Neural progenitor cell (in vitro differentiated cells): ENCODE measurements at regions not wholly inside any gene's neighbourhood (a gene's known extent, or its start where the extent isn't known, plus 50 kb on each side); places are given as distances from the start of the nearest gene placed in this dataset.

Experiments
- EZH2 ChIP-seq: fragments of 200-600 bp; sonication (generic); IDR thresholded peaks from 2 replicates; pipeline ENCODE4 v1.6.1; 2017; ENCODE audit warnings: antibody characterized with exemption, mild to moderate bottlenecking, moderate library complexity
- EZH2phosphoT487 ChIP-seq: fragments of 200-600 bp; sonication (generic); IDR thresholded peaks from 2 replicates; pipeline ENCODE4 v1.6.1; 2017; ENCODE audit warnings: antibody characterized with exemption
- TF ChIP-seq, protein P1 (sequence below): fragments of 200-600 bp; sonication (generic); IDR thresholded peaks from 2 replicates; pipeline ENCODE4 v1.5.1; 2017; ENCODE audit warnings: antibody characterized with exemption, mild to moderate bottlenecking

DNA sequence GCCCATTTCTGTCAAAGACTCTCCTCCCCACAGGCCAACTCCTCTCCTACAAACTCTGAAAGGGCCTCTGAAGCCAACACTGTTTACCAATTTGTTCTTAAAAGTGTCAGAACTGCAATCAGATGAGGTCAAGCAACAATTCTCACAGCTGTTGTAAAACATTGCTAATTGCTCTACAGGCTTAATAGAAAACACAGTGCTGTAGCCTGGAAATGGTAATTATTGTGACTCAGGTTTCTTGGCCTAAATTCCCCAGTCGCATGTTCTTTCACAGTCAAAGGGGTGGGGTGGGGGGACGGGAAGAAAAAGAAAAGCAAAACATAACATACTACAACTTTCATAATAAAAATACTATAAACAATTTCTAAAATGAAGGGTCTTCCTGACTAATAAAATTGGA, 343.2 kb downstream of the DMAC1 start:
- TF ChIP-seq, protein P1, sequence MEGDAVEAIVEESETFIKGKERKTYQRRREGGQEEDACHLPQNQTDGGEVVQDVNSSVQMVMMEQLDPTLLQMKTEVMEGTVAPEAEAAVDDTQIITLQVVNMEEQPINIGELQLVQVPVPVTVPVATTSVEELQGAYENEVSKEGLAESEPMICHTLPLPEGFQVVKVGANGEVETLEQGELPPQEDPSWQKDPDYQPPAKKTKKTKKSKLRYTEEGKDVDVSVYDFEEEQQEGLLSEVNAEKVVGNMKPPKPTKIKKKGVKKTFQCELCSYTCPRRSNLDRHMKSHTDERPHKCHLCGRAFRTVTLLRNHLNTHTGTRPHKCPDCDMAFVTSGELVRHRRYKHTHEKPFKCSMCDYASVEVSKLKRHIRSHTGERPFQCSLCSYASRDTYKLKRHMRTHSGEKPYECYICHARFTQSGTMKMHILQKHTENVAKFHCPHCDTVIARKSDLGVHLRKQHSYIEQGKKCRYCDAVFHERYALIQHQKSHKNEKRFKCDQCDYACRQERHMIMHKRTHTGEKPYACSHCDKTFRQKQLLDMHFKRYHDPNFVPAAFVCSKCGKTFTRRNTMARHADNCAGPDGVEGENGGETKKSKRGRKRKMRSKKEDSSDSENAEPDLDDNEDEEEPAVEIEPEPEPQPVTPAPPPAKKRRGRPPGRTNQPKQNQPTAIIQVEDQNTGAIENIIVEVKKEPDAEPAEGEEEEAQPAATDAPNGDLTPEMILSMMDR: no peak
- TF ChIP-seq EZH2 (no peak), EZH2phosphoT487 (no peak)
